HL-60 (cell line): ENCODE measurements at regions not wholly inside any gene's neighbourhood (a gene's known extent, or its start where the extent isn't known, plus 50 kb on each side); places are given as distances from the start of the nearest gene placed in this dataset.

Experiments
- DNase-seq, 2 experiments: peaks; one replicate each; pipeline ENCODE4 v3.0.0-alpha.2; 2010 to 2020; ENCODE audit warnings: low read depth in 1 of 2, low spot score in 1 of 2
- H3K27ac ChIP-seq: fragments of 250-450 bp; sonication (Bioruptor Pico); replicated peaks from 2 replicates; pipeline ENCODE4 v1.5.1; 2020; ENCODE audit warnings: mild to moderate bottlenecking, moderate library complexity
- H3K27me3 ChIP-seq: fragments of 250-450 bp; sonication (Bioruptor Pico); 2 replicates; pipeline ENCODE4 v1.5.1; 2021; ENCODE audit warnings: mild to moderate bottlenecking, moderate library complexity; ENCODE audit not compliant: insufficient read depth, poor library complexity, severe bottlenecking
- H3K4me3 ChIP-seq: replicated peaks from 2 replicates; pipeline ENCODE4 v1.5.1; 2011; ENCODE audit warnings: mild to moderate bottlenecking, control low read depth, low read length; ENCODE audit not compliant: insufficient read depth
- CTCF ChIP-seq: IDR thresholded peaks from one replicate; pipeline ENCODE4 v1.5.1; 2011; ENCODE audit warnings: low read length, control low read depth, inconsistent platforms; ENCODE audit not compliant: insufficient read depth
- GABPA ChIP-seq: IDR thresholded peaks from 2 replicates; pipeline ENCODE4 v1.6.1; 2012; ENCODE audit warnings: low read depth
- POLR2AphosphoS5 ChIP-seq: IDR thresholded peaks from 2 replicates; pipeline ENCODE4 v1.6.1; 2012; ENCODE audit warnings: low read depth
- REST ChIP-seq: IDR thresholded peaks from 2 replicates; pipeline ENCODE4 v1.6.1; 2012; ENCODE audit warnings: low read depth; ENCODE audit not compliant: insufficient replicate concordance
- SPI1 ChIP-seq: IDR thresholded peaks from 2 replicates; pipeline ENCODE4 v1.6.1; 2012; ENCODE audit warnings: low read depth, mild to moderate bottlenecking, borderline replicate concordance

- TF ChIP-seq GABPA (no peak), CTCF (no peak), REST (no peak), SPI1 (no peak), POLR2AphosphoS5 (no peak)
- H3K27ac ChIP-seq: no peak overlapping the region
- DNase-seq: no peak
- H3K27me3 ChIP-seq: no peaks in the 10 kb centered on the region
- no peak overlapping the region for H3K4me3 ChIP-seq
Measured at GRCh38 chr6:87799651-87800050, 97.6 kb upstream of the AKIRIN2 start.

GRCh38 chr6:87798393-87799278, 96.6 kb upstream of the AKIRIN2 start:
- H3K4me3 ChIP-seq: no peak overlapping the region

More at GRCh38 chr6:87798393-87799278, 96.6 kb upstream of the AKIRIN2 start:
- no peak for TF ChIP-seq GABPA
- TF ChIP-seq CTCF: no peak
- TF ChIP-seq REST: no peak
- no peak for TF ChIP-seq POLR2AphosphoS5
- no peak for TF ChIP-seq SPI1
- Histone ChIP-seq H3K27ac (no peak overlapping the region), H3K27me3 (no peaks in the 10 kb centered on the region)
- DNase-seq: no peak
